CD14-positive monocyte (primary cell): ENCODE measurements at regions not wholly inside any gene's neighbourhood (a gene's known extent, or its start where the extent isn't known, plus 50 kb on each side); places are given as distances from the start of the nearest gene placed in this dataset.

Experiments used
- DNase-seq, 3 donors: peaks; one replicate each; pipeline ENCODE4 v3.0.0-alpha.2; 2011 to 2022
- H2AFZ ChIP-seq: 2 replicates; pipeline ENCODE4 v1.6.0; 2012; ENCODE audit warnings: mild to moderate bottlenecking, low read depth, low read length, inconsistent platforms; ENCODE audit not compliant: insufficient read depth, poor library complexity, severe bottlenecking
- H3K27ac ChIP-seq, 2 donors: 1 replicate in 1 of 2; 2 replicates in 1 of 2; pipeline ENCODE4 v1.5.1; 2012 to 2013; ENCODE audit warnings: low read length in 2 of 2, control low read depth in 1 of 2, inconsistent platforms in 1 of 2, low read depth in 1 of 2, mild to moderate bottlenecking in 1 of 2
- H3K27me3 ChIP-seq, 2 donors: one replicate each; pipeline versions ENCODE4 v1.6.0 to v1.6.1; 2011 to 2013; ENCODE audit warnings: low read length in 2 of 2; ENCODE audit not compliant: control insufficient read depth in 2 of 2, insufficient read depth in 2 of 2
- H3K36me3 ChIP-seq, 2 donors: replicated peaks in 1 of 2; 1 replicate in 1 of 2; 2 replicates in 1 of 2; pipeline versions ENCODE4 v1.5.1 to v1.6.1; 2012 to 2013; ENCODE audit warnings: low read length in 2 of 2, control low read depth in 1 of 2, inconsistent platforms in 1 of 2, mild to moderate bottlenecking in 1 of 2; ENCODE audit not compliant: insufficient read depth in 2 of 2, control insufficient read depth in 1 of 2
- H3K4me1 ChIP-seq, 2 donors: 1 replicate in 1 of 2; 2 replicates in 1 of 2; pipeline versions ENCODE4 v1.5.1 to v1.6.1; 2012 to 2013; ENCODE audit warnings: low read length in 2 of 2, control low read depth in 1 of 2, inconsistent platforms in 1 of 2, mild to moderate bottlenecking in 1 of 2, moderate library complexity in 1 of 2; ENCODE audit not compliant: insufficient read depth in 2 of 2, control insufficient read depth in 1 of 2
- H3K4me2 ChIP-seq: replicated peaks from 2 replicates; pipeline ENCODE3; 2012; ENCODE audit warnings: low read length, moderate library complexity, mild to moderate bottlenecking; ENCODE audit not compliant: poor library complexity, severe bottlenecking; ENCODE audit errors: extremely low read depth
- H3K4me3 ChIP-seq, 3 experiments: fragments of 200-600 bp in 1 of 3; sonication (generic) in 1 of 3; replicated peaks in 1 of 3; 1 replicate in 2 of 3; 2 replicates in 1 of 3; pipeline ENCODE4 v1.5.1; 2011 to 2013; ENCODE audit warnings: low read length in 3 of 3, mild to moderate bottlenecking in 3 of 3, control low read depth in 2 of 3, low read depth in 2 of 3, inconsistent platforms in 1 of 3, moderate library complexity in 1 of 3
- H3K79me2 ChIP-seq: 2 replicates; pipeline ENCODE4 v1.6.0; 2012; ENCODE audit warnings: mild to moderate bottlenecking, control low read depth, inconsistent platforms, low read length, moderate library complexity; ENCODE audit not compliant: insufficient read depth
- H3K9ac ChIP-seq: 2 replicates; pipeline ENCODE4 v1.6.0; 2017; ENCODE audit warnings: low read length, mild to moderate bottlenecking; ENCODE audit not compliant: insufficient read depth, poor library complexity, severe bottlenecking
- H3K9me3 ChIP-seq, 2 donors: replicated peaks in 1 of 2; 1 replicate in 1 of 2; 2 replicates in 1 of 2; pipeline versions ENCODE4 v1.5.1 to v1.6.1; 2012 to 2013; ENCODE audit warnings: low read length in 2 of 2, control low read depth in 1 of 2; ENCODE audit not compliant: control insufficient read depth in 1 of 2, insufficient read depth in 1 of 2
- H4K20me1 ChIP-seq: 2 replicates; pipeline ENCODE4 v1.6.0; 2012; ENCODE audit warnings: mild to moderate bottlenecking, low read length, control low read depth, moderate library complexity; ENCODE audit not compliant: insufficient read depth
- H3K27ac Mint-ChIP-seq, 7 donors: one replicate each; pipeline ENCODE4 v1.8.0; 2020; ENCODE audit warnings: mild to moderate bottlenecking in 7 of 7, mixed read lengths in 7 of 7, moderate library complexity in 6 of 7, inconsistent platforms in 2 of 7
- H3K27me3 Mint-ChIP-seq, 3 donors: one replicate each; pipeline ENCODE4 v1.8.0; 2021 to 2022; ENCODE audit warnings: low read depth in 3 of 3, mild to moderate bottlenecking in 3 of 3, mixed read lengths in 3 of 3, moderate library complexity in 3 of 3, inconsistent platforms in 1 of 3
- H3K36me3 Mint-ChIP-seq, 2 donors: one replicate each; pipeline ENCODE4 v1.8.0; 2020; ENCODE audit warnings: mixed read lengths in 2 of 2, inconsistent platforms in 1 of 2, mild to moderate bottlenecking in 1 of 2
- H3K4me1 Mint-ChIP-seq: one replicate; pipeline ENCODE4 v1.8.0; 2020; ENCODE audit warnings: mild to moderate bottlenecking, mixed read lengths
- H3K4me3 Mint-ChIP-seq, 2 donors: one replicate each; pipeline ENCODE4 v1.8.0; 2020; ENCODE audit warnings: mild to moderate bottlenecking in 2 of 2, mixed read lengths in 2 of 2, moderate library complexity in 1 of 2
- H3K9me3 Mint-ChIP-seq, 7 donors: one replicate each; pipeline ENCODE4 v1.8.0; 2020 to 2022; ENCODE audit warnings: mixed read lengths in 7 of 7, mild to moderate bottlenecking in 6 of 7, moderate library complexity in 6 of 7, inconsistent platforms in 2 of 7
- CTCF ChIP-seq: fragments of 200-600 bp; IDR thresholded peaks from one replicate; pipeline ENCODE4 v1.8.0; 2022; ENCODE audit warnings: antibody characterized with exemption, mild to moderate bottlenecking
- WGBS: methylation state at CpG from one replicate; pipeline ENCODE4 v1.1.5; 2013; ENCODE audit warnings: missing lambda C conversion rate; ENCODE audit not compliant: insufficient coverage; 5-methylcytosine and 5-hydroxymethylcytosine counted together
- intact Hi-C, 2 donors: fragments of 100-400 bp; cut with micrococcal nuclease; formaldehyde crosslinking; loops; one replicate each; pipeline versions ENCODE4 v1.15.0 to v1.15.1; 2023

DNA sequence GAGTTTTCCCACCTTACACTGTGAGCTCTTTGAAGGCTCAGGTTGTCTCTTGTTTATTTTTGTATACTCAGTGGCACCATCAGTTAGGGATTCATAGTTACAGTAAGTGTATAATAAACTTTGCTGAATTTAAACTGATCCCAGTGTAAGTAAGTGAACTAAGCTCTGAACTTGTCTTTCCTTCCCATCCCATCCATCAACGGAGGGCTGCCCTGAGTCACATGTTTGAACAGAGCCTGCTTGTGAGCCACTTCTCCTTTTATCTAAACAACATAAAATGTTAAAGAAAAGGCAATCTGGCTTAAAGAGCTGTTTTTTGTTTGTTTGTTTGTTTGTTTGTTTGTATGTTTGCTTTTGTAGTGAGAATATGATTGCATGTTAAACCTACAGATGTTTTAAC lies 185.7 kb upstream of the MARCKS start:
- intact Hi-C loops, result no loop called here
- H3K79me2 ChIP-seq, result no peaks in the 10 kb centered on the region
- no peaks in the 10 kb centered on the region for H3K27me3 ChIP-seq
- H3K4me3 ChIP-seq, result no peak overlapping the region
- H3K4me1 ChIP-seq, result peaks cover 19 to 22% of the 10 kb centered on the region in 2 donors
- H3K4me1 Mint-ChIP-seq, result peaks cover 20% of the 10 kb centered on the region
- no peak overlapping the region for H3K4me2 ChIP-seq
- H4K20me1 ChIP-seq, result no peaks in the 10 kb centered on the region
- no peak overlapping the region for H3K9ac ChIP-seq
- H2AFZ ChIP-seq, result no peak overlapping the region
- DNase-seq, result peak; percentile 51 to 67 (median 59)
- peaks cover 0 to 2% (median 0%) of the 10 kb centered on the region in 3 donors for H3K27me3 Mint-ChIP-seq
- H3K36me3 Mint-ChIP-seq, result no peaks in the 10 kb centered on the region
- H3K36me3 ChIP-seq, result no peaks in the 10 kb centered on the region
- H3K9me3 ChIP-seq, result no peaks in the 10 kb centered on the region
- WGBS, result no CpG with 5 or more reads among the region's 1 CpG
- no peak for TF ChIP-seq CTCF
- H3K27ac ChIP-seq, result peak overlapping the region in 1 of 2 donors; percentile 2
- peak overlapping the region in 1 of 2 donors; percentile 5 for H3K4me3 Mint-ChIP-seq
- H3K27ac Mint-ChIP-seq, result peak overlapping the region in 6 of 7 donors; percentile 34 to 79 (median 64)
- no peaks in the 10 kb centered on the region for H3K9me3 Mint-ChIP-seq

DNA sequence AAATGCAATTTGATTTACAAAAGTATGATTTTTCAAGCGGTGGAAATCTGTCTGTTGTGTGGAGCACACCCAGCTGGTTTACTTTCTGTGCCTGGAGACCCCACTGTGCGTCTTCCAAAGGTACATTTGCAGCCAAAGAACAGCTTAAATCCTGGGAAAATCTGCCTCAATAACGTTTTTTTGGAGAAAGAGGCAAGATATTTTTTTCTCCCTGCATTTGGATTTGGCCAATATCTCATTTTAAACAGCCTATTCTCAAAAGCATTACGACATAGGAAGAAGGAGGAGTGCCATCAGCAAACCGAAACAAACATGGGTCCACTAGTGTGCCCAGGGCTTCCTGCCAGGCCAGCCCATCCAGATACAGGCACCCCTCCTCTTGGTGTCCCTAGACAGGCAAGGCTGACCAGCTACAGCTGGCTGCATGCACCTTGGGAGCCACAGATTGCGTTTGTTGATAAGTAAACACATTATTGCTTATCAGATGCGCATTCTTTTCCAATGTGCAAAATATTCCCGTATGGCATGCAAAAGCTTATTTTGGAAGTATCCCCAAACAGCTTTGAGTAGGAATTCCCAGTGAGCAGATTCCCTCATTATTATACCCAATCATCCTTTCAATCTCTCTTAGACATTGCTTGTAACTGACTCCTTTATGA lies 184.5 kb upstream of the MARCKS start:
- peaks cover 20% of the 10 kb centered on the region for H3K4me1 Mint-ChIP-seq

More for the DNA sequence above, 184.5 kb upstream of the MARCKS start:
- peaks cover 19 to 22% of the 10 kb centered on the region in 2 donors for H3K4me1 ChIP-seq
- H3K9me3 ChIP-seq, result no peaks in the 10 kb centered on the region
- Mint-ChIP-seq H3K4me3 (no peak overlapping the region), H3K36me3 (no peaks in the 10 kb centered on the region), H3K27ac (peak overlapping the region in 4 of 7 donors; percentile 18 to 56 (median 22)), H3K9me3 (no peaks in the 10 kb centered on the region), H3K27me3 (peaks cover 0 to 2% (median 0%) of the 10 kb centered on the region in 3 donors)
- intact Hi-C loops, result no loop called here
- no peak overlapping the region for H3K4me3 ChIP-seq
- H3K4me2 ChIP-seq, result no peak overlapping the region
- H4K20me1 ChIP-seq, result no peaks in the 10 kb centered on the region
- H3K79me2 ChIP-seq, result no peaks in the 10 kb centered on the region
- no peak overlapping the region for H2AFZ ChIP-seq
- H3K27me3 ChIP-seq, result no peaks in the 10 kb centered on the region
- DNase-seq, result peak in 1 of 3 donors; percentile 26
- H3K27ac ChIP-seq, result no peak overlapping the region
- H3K9ac ChIP-seq, result no peak overlapping the region
- 97% methylated on average over 5 of the region's 8 CpGs for whole genome bisulfite sequencing
- no peaks in the 10 kb centered on the region for H3K36me3 ChIP-seq
- TF ChIP-seq CTCF, result no peak
